22Rv1 (cell line): ENCODE measurements at regions not wholly inside any gene's neighbourhood (a gene's known extent, or its start where the extent isn't known, plus 50 kb on each side); places are given as distances from the start of the nearest gene placed in this dataset.

Experiments used
- H3K27ac ChIP-seq: fragments of 450-650 bp; 2 replicates; pipeline ENCODE4 v1.5.1; 2017
- CTCF ChIP-seq: fragments of 450-650 bp; IDR thresholded peaks from 2 replicates; pipeline ENCODE4 v1.5.1; 2017; ENCODE audit warnings: mild to moderate bottlenecking
- ZFX ChIP-seq: fragments of 450-650 bp; IDR thresholded peaks from 2 replicates; pipeline ENCODE4 v1.6.1; 2017; ENCODE audit warnings: antibody characterized with exemption, borderline replicate concordance

DNA sequence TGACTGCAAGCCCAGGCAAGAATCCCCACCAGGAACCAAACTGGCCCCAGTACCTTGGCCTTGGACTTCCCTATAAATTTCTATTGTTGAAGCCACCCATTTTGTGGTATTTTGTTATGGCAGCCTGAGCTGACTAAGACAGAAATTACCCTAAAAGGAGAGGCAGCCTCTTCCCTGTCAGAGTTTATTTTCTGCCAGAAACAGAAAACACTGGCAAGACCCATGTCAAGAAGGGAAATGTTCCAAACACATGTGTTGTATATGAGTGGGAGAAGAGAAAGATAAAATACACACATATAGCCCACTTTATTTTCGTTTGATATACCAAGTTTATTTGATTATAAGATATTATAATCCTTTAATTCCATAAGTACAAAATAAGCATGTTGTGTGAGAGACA, 225.1 kb upstream of the FSHR start:
- no peak overlapping the region for H3K27ac ChIP-seq
- TF ChIP-seq ZFX (no peak), CTCF (no peak)

GRCh38 chr2:49371128-49371701, 216.9 kb upstream of the FSHR start:
- no peak for TF ChIP-seq ZFX
- no peak overlapping the region for H3K27ac ChIP-seq

GRCh38 chr2:49369650-49370049, 215.3 kb upstream of the FSHR start:
- no peak overlapping the region for H3K27ac ChIP-seq
- TF ChIP-seq CTCF: no peak
- TF ChIP-seq ZFX: no peak

- H3K27ac ChIP-seq: no peak overlapping the region
- TF ChIP-seq CTCF (no peak), ZFX (no peak)
Measured at GRCh38 chr2:49369101-49369500, 214.8 kb upstream of the FSHR start.

DNA sequence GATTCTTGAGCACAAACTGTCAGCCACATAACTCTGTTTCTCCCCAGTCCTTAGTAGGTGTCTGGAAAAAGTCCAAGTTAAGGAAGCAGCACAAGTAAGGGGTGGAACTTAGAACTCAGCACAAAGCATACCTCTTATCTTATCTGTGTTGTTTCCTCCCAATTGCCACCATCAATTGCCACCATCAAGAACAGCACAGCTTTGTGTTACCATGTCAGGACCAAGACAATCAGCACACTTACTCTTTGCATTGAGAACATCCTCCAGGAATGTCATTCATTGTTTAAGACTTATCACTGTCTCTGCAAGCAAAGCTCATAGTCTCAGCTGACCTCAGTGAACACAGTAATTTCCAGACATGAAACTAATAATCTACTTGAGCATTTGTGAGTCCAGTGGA, 212.7 kb upstream of the FSHR start:
- TF ChIP-seq ZFX: no peak
- TF ChIP-seq CTCF: no peak
- no peak overlapping the region for H3K27ac ChIP-seq

GRCh38 chr2:49360407-49360767, 206.1 kb upstream of the FSHR start:
- TF ChIP-seq ZFX: no peak
- no peak for TF ChIP-seq CTCF
- no peak overlapping the region for H3K27ac ChIP-seq

DNA sequence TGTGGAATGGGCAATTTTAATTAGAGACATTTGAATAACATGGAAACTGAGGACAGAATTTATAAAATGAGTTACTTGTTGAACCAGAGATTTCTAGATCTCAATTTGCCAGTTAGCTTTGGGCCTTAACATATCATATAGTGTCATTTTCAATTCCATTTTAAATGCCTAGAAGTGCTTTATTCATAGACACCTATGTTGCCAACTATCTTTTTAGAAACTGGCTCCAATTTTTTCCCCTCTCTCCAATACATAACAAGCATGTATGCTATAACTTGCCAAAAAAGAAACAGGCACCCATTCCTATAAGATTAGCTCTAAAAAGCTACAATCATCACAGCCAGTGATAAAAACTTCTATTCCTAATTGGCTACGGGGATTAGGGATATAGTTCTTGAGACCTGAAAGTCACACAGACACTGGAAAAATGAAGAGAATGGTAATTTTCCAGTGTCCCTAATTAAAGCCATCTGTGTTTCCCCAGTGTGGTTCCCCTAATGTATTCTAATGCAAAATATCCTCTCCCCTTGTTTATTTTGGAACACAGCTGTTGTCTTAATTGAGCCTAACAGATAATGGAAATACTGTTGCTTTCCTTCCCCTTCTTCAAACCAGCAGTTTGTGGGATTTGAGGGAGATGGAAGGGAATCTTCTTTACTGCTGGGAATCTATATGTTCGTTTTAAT, 205.5 kb upstream of the FSHR start:
- H3K27ac ChIP-seq: no peak overlapping the region

More for the DNA sequence above, 205.5 kb upstream of the FSHR start:
- TF ChIP-seq CTCF (no peak), ZFX (no peak)
